ENCODE measurements at regions not wholly inside any gene's neighbourhood (a gene's known extent, or its start where the extent isn't known, plus 50 kb on each side); places are given as distances from the start of the nearest gene placed in this dataset.

GRCh38 chr15:70358871-70359647, 261.3 kb upstream of the TLE3 start:
- 95 to 97% (median 95%) methylated on average over 14 of the region's 14 CpGs for WGBS, 3 donors
- no peak overlapping the region for H3K27ac ChIP-seq (ENCODE audit: low read depth, low read length)

- H3K27ac ChIP-seq (ENCODE audit: low read depth, low read length): no peak overlapping the region
- 92 to 94% (median 94%) methylated on average over 11 of the region's 11 CpGs for WGBS, 3 donors
Observed at GRCh38 chr15:70358011-70358819, 260.5 kb upstream of the TLE3 start.

GRCh38 chr15:70357453-70357852, 259.7 kb upstream of the TLE3 start:
- WGBS, 3 donors: 91 to 95% (median 94%) methylated on average over 8 of the region's 8 CpGs
- no peak overlapping the region for H3K27ac ChIP-seq (ENCODE audit: low read depth, low read length)

GRCh38 chr15:70356919-70357318, 259.2 kb upstream of the TLE3 start:
- H3K27ac ChIP-seq (ENCODE audit: low read depth, low read length): no peak overlapping the region
- 90 to 94% (median 93%) methylated on average over 7 of the region's 7 CpGs for WGBS, 3 donors

GRCh38 chr15:70356062-70356860, 258.5 kb upstream of the TLE3 start:
- 79 to 90% (median 89%) methylated on average over 9 of the region's 9 CpGs for WGBS, 3 donors
- H3K27ac ChIP-seq (ENCODE audit: low read depth, low read length): no peak overlapping the region

GRCh38 chr15:70355275-70355795, 257.6 kb upstream of the TLE3 start:
- no peak overlapping the region for H3K27ac ChIP-seq (ENCODE audit: low read depth, low read length)
- WGBS, 3 donors: 88 to 93% (median 90%) methylated on average over 5 of the region's 5 CpGs

GRCh38 chr15:70354346-70354905, 256.7 kb upstream of the TLE3 start:
- no peak overlapping the region for H3K27ac ChIP-seq (ENCODE audit: low read depth, low read length)
- 73 to 75% (median 74%) methylated on average over 20 of the region's 20 CpGs for WGBS, 3 donors

- 84 to 94% (median 91%) methylated on average over 12 of the region's 12 CpGs for WGBS, 3 donors
Observed at GRCh38 chr15:70353606-70354345, 256.1 kb upstream of the TLE3 start.

GRCh38 chr15:70351941-70352774, 254.4 kb upstream of the TLE3 start:
- 87 to 93% (median 90%) methylated on average over 3 of the region's 3 CpGs for WGBS, 3 donors
- H3K27ac ChIP-seq (ENCODE audit: low read depth, low read length): no peak overlapping the region

More at GRCh38 chr15:70353606-70354345, 256.1 kb upstream of the TLE3 start:
- H3K27ac ChIP-seq (ENCODE audit: low read depth, low read length): no peak overlapping the region

- 85 to 97% (median 96%) methylated on average over 5 of the region's 5 CpGs for WGBS, 3 donors
- no peak overlapping the region for H3K27ac ChIP-seq (ENCODE audit: low read depth, low read length)
Observed at GRCh38 chr15:70351391-70351790, 253.7 kb upstream of the TLE3 start.

- H3K27ac ChIP-seq (ENCODE audit: low read depth, low read length): no peak overlapping the region
- WGBS, 3 donors: 40 to 52% (median 44%) methylated on average over 17 of the region's 17 CpGs
Observed at GRCh38 chr15:70348581-70349344, 251.0 kb upstream of the TLE3 start.

GRCh38 chr15:70348226-70348543, 250.5 kb upstream of the TLE3 start:
- H3K27ac ChIP-seq (ENCODE audit: low read depth, low read length): no peak overlapping the region

GRCh38 chr15:70347321-70348225, 249.9 kb upstream of the TLE3 start:
- 81 to 91% (median 84%) methylated on average over 7 of the region's 7 CpGs for WGBS, 3 donors
- no peak overlapping the region for H3K27ac ChIP-seq (ENCODE audit: low read depth, low read length)

More at GRCh38 chr15:70348226-70348543, 250.5 kb upstream of the TLE3 start:
- 42 to 75% (median 62%) methylated on average over 2 of the region's 2 CpGs for WGBS, 3 donors

GRCh38 chr15:70345251-70346019, 247.7 kb upstream of the TLE3 start:
- 83 to 94% (median 94%) methylated on average over 7 of the region's 7 CpGs for WGBS, 3 donors

GRCh38 chr15:70344666-70345065, 246.9 kb upstream of the TLE3 start:
- H3K27ac ChIP-seq (ENCODE audit: low read depth, low read length): no peak overlapping the region
- WGBS, 3 donors: 68 to 96% (median 93%) methylated on average over 3 of the region's 3 CpGs

More at GRCh38 chr15:70345251-70346019, 247.7 kb upstream of the TLE3 start:
- no peak overlapping the region for H3K27ac ChIP-seq (ENCODE audit: low read depth, low read length)

Measured in adipose tissue (tissue), 3 donors.